Left lobe of liver (tissue), 2 donors: ENCODE measurements at regions not wholly inside any gene's neighbourhood (a gene's known extent, or its start where the extent isn't known, plus 50 kb on each side); places are given as distances from the start of the nearest gene placed in this dataset.
A peak's percentile ranks its signal among the peaks of the same experiment; 100 is the strongest.

ENCODE experiments used
- ATAC-seq: fragments of 200-7000 bp; cut with Tn5 transposase; one replicate; pipeline ENCODE4 v1.9.1; 2020; ENCODE audit warnings: mild to moderate bottlenecking, moderate library complexity
- DNase-seq: peaks from one replicate; pipeline ENCODE4 v3.0.0-alpha.2; 2020; ENCODE audit warnings: low spot score
- donor health status: DM: no; HTN: no; CAD: no; lungs with moderate emphysema.
- donor health status: DM: no; HTN: yes; CAD: no.

GRCh38 chr11:45556851-45557707 is 108.3 kb downstream of the CHST1 start:
- ATAC-seq (no peak), DNase-seq (no peak)

- DNase-seq (no peak), ATAC-seq (peak; percentile 65)
Measured at GRCh38 chr11:45554230-45554967, 111.0 kb downstream of the CHST1 start.

- DNase-seq (no peak), ATAC-seq (no peak)
Measured at GRCh38 chr11:45553383-45553936, 112.0 kb downstream of the CHST1 start.

- ATAC-seq (no peak), DNase-seq (no peak)
Measured at GRCh38 chr11:45551191-45551713, 114.2 kb downstream of the CHST1 start.

GRCh38 chr11:45549257-45549656 is 116.2 kb downstream of the CHST1 start:
- DNase-seq (no peak), ATAC-seq (no peak)

- DNase-seq (no peak), ATAC-seq (no peak)
Measured at GRCh38 chr11:45546366-45546765, 119.1 kb downstream of the CHST1 start.

GRCh38 chr11:45544826-45545225 is 120.6 kb downstream of the CHST1 start:
- no peak for DNase-seq
- ATAC-seq: no peak

GRCh38 chr11:45543808-45544422 is 121.5 kb downstream of the CHST1 start:
- ATAC-seq (peak; percentile 26), DNase-seq (no peak)

- DNase-seq (no peak), ATAC-seq (no peak)
Measured at GRCh38 chr11:45543081-45543480, 122.3 kb downstream of the CHST1 start.

GRCh38 chr11:45541693-45542434 is 123.6 kb downstream of the CHST1 start:
- DNase-seq (no peak), ATAC-seq (no peak)

- no peak for DNase-seq
- no peak for ATAC-seq
Measured at GRCh38 chr11:45538939-45539338, 126.5 kb downstream of the CHST1 start.

GRCh38 chr11:45538363-45538762 is 127.1 kb downstream of the CHST1 start:
- no peak for DNase-seq
- no peak for ATAC-seq

- no peak for ATAC-seq
- no peak for DNase-seq
Measured at GRCh38 chr11:45537614-45538013, 127.8 kb downstream of the CHST1 start.

GRCh38 chr11:45535033-45535432 is 130.4 kb downstream of the CHST1 start:
- ATAC-seq: no peak
- no peak for DNase-seq

GRCh38 chr11:45534132-45534531 is 131.3 kb downstream of the CHST1 start:
- no peak for ATAC-seq
- DNase-seq: no peak

- ATAC-seq (no peak), DNase-seq (no peak)
Measured at GRCh38 chr11:45532546-45532945, 132.9 kb downstream of the CHST1 start.

- ATAC-seq: no peak
- DNase-seq: no peak
Measured at GRCh38 chr11:45530776-45531175, 134.6 kb downstream of the CHST1 start.

- ATAC-seq: no peak
- DNase-seq: no peak
Measured at GRCh38 chr11:45530111-45530510, 135.3 kb downstream of the CHST1 start.

GRCh38 chr11:45528435-45528834 is 137.0 kb downstream of the CHST1 start:
- ATAC-seq (peak; percentile 69), DNase-seq (no peak)

- DNase-seq: no peak
Measured at GRCh38 chr11:45527898-45528297, 137.5 kb downstream of the CHST1 start.

GRCh38 chr11:45525393-45525792 is 140.0 kb downstream of the CHST1 start:
- DNase-seq (no peak), ATAC-seq (no peak)

More at GRCh38 chr11:45527898-45528297, 137.5 kb downstream of the CHST1 start:
- no peak for ATAC-seq
